ENCODE measurements at regions not wholly inside any gene's neighbourhood (a gene's known extent, or its start where the extent isn't known, plus 50 kb on each side); places are given as distances from the start of the nearest gene placed in this dataset.
"Not testable (repeated sequence)": the region's sequence is repeated elsewhere in the genome, so short reads cannot be mapped to it uniquely, and the experiment has no call there.

GRCh38 chr13:48810013-48810412 is 156.3 kb downstream of the CYSLTR2 start:
- DNase-seq: no peak

- no peak for DNase-seq
Observed at GRCh38 chr13:48813518-48813917, 159.8 kb downstream of the CYSLTR2 start.

GRCh38 chr13:48816700-48817099 is 159.0 kb upstream of the FNDC3A start:
- no peak for DNase-seq

- no peak for DNase-seq
Observed at GRCh38 chr13:48817166-48817802, 158.4 kb upstream of the FNDC3A start.

- no peak for DNase-seq
Observed at GRCh38 chr13:48818495-48819356, 157.0 kb upstream of the FNDC3A start.

- DNase-seq: no peak
Observed at GRCh38 chr13:48819376-48819775, 156.3 kb upstream of the FNDC3A start.

- DNase-seq: no peak
Observed at GRCh38 chr13:48819899-48820298, 155.8 kb upstream of the FNDC3A start.

GRCh38 chr13:48823526-48823925 is 152.2 kb upstream of the FNDC3A start:
- not testable (repeated sequence) for DNase-seq

GRCh38 chr13:48826039-48826438 is 149.7 kb upstream of the FNDC3A start:
- DNase-seq: no peak

GRCh38 chr13:48826922-48827454 is 148.7 kb upstream of the FNDC3A start:
- DNase-seq: not testable (repeated sequence)

- no peak for DNase-seq
Observed at GRCh38 chr13:48827709-48828108, 148.0 kb upstream of the FNDC3A start.

GRCh38 chr13:48828962-48829411 is 146.7 kb upstream of the FNDC3A start:
- DNase-seq: no peak

- no peak for DNase-seq
Observed at GRCh38 chr13:48829536-48829935, 146.2 kb upstream of the FNDC3A start.

GRCh38 chr13:48831248-48831647 is 144.5 kb upstream of the FNDC3A start:
- DNase-seq: no peak

- no peak for DNase-seq
Observed at GRCh38 chr13:48833412-48833811, 142.3 kb upstream of the FNDC3A start.

GRCh38 chr13:48835326-48835725 is 140.4 kb upstream of the FNDC3A start:
- DNase-seq: not testable (repeated sequence)

- no peak for DNase-seq
Observed at GRCh38 chr13:48838193-48838973, 137.3 kb upstream of the FNDC3A start.

GRCh38 chr13:48839171-48839570 is 136.5 kb upstream of the FNDC3A start:
- no peak for DNase-seq

GRCh38 chr13:48840366-48840765 is 135.3 kb upstream of the FNDC3A start:
- DNase-seq: no peak

GRCh38 chr13:48842316-48842715 is 133.4 kb upstream of the FNDC3A start:
- no peak for DNase-seq

- DNase-seq: no peak
Observed at GRCh38 chr13:48843630-48844380, 131.9 kb upstream of the FNDC3A start.

GRCh38 chr13:48844676-48845075 is 131.0 kb upstream of the FNDC3A start:
- DNase-seq: no peak

Measured in DMS 273 treated with DMSO at 0.1 percent for 48 hours (cell line).